ENCODE measurements at regions not wholly inside any gene's neighbourhood (a gene's known extent, or its start where the extent isn't known, plus 50 kb on each side); places are given as distances from the start of the nearest gene placed in this dataset.

DNA sequence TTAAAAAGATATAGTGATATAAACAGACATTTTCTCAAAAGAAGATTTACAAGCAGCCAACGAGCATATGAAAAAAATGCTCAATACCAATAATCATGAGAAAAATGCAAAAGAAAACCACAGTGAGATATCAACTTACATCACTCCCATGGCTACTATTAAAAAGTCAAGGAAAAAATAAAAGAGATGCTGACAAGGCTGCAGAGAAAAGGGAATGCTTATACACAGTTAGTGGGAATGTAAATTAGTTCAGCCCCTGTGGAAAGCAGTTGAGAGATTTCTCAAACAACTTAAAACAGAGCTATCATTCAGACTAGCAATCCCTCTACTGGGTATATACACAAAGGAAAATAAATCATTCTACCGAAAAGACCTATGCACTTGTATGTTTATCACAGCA lies 97.1 kb upstream of the CARD18 start:
- BruUV-seq (replicated peaks) = no TSS peak
- Histone ChIP-seq H3K27me3 (replicated peaks; ENCODE audit: insufficient read depth, low read depth, low read length, poor library complexity) (no peaks in the 10 kb centered on the region), H3K27ac (ENCODE audit: low read depth, low read length, poor library complexity, severe bottlenecking) (no peak overlapping the region), H3K4me3 (ENCODE audit: low read depth, low read length, poor library complexity, severe bottlenecking) (no peak overlapping the region), H3K36me3 (ENCODE audit: insufficient read depth, low read length, poor library complexity, severe bottlenecking) (no peaks in the 10 kb centered on the region), H3K4me1 (ENCODE audit: insufficient read depth, low read length, poor library complexity, severe bottlenecking) (no peaks in the 10 kb centered on the region), H3K9me3 (ENCODE audit: low read depth, low read length, poor library complexity, severe bottlenecking) (no peaks in the 10 kb centered on the region)
- intact Hi-C loops (cut with micrococcal nuclease; ENCODE audit: unreplicated experiment) = no loop called here
- DNase-seq (ENCODE audit: low spot score) = no peak
- ChIA-PET CTCF (no interaction called here), POLR2A (ENCODE audit: low non-redundant PET) (no interaction called here)
- no peak for TF ChIP-seq EZH2 (IDR thresholded peaks at IDR 0.05; ENCODE audit: borderline replicate concordance, low read depth, low read length, poor library complexity, severe bottlenecking)
- no peak for TF ChIP-seq CTCF (conservative IDR thresholded peaks at IDR 0.05; ENCODE audit: low read depth, low read length)

DNA sequence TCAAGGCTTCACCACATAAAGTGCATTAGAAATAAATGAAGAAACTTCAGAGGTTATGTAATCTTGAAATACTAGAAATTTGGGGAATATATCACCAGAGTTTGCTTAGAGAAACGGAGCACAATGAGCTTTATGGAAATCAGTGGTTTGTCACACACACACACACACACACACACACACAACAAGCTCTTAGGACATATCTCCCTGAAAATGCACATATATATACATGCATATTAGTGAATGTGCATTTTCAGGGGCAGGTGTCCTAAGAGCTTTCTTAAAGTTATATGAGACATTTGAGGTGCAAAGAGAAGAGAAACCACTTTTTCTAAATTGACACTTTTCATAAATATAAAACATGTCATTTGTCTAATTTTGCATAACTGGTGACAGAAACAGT lies 93.7 kb upstream of the CARD18 start:
- CTCF ChIA-PET = no interaction called here
- H3K27ac ChIP-seq (ENCODE audit: low read depth, low read length, poor library complexity, severe bottlenecking) = no peak overlapping the region
- BruUV-seq (replicated peaks) = no TSS peak
- no peak overlapping the region for H3K4me3 ChIP-seq (ENCODE audit: low read depth, low read length, poor library complexity, severe bottlenecking)
- H3K27me3 ChIP-seq (replicated peaks; ENCODE audit: insufficient read depth, low read depth, low read length, poor library complexity) = no peaks in the 10 kb centered on the region
- POLR2A ChIA-PET (ENCODE audit: low non-redundant PET) = no interaction called here
- H3K4me1 ChIP-seq (ENCODE audit: insufficient read depth, low read length, poor library complexity, severe bottlenecking) = no peaks in the 10 kb centered on the region
- TF ChIP-seq EZH2 (IDR thresholded peaks at IDR 0.05; ENCODE audit: borderline replicate concordance, low read depth, low read length, poor library complexity, severe bottlenecking) = no peak
- TF ChIP-seq CTCF (conservative IDR thresholded peaks at IDR 0.05; ENCODE audit: low read depth, low read length) = no peak
- no peaks in the 10 kb centered on the region for H3K36me3 ChIP-seq (ENCODE audit: insufficient read depth, low read length, poor library complexity, severe bottlenecking)
- no peak for DNase-seq (ENCODE audit: low spot score)
- intact Hi-C loops (cut with micrococcal nuclease; ENCODE audit: unreplicated experiment) = no loop called here
- H3K9me3 ChIP-seq (ENCODE audit: low read depth, low read length, poor library complexity, severe bottlenecking) = no peaks in the 10 kb centered on the region

GRCh38 chr11:105232021-105232420 lies 92.5 kb upstream of the CARD18 start:
- BruUV-seq (replicated peaks) = no TSS peak
- no peak for DNase-seq (ENCODE audit: low spot score)
- Histone ChIP-seq H3K9me3 (ENCODE audit: low read depth, low read length, poor library complexity, severe bottlenecking) (no peaks in the 10 kb centered on the region), H3K27me3 (replicated peaks; ENCODE audit: insufficient read depth, low read depth, low read length, poor library complexity) (no peaks in the 10 kb centered on the region), H3K36me3 (ENCODE audit: insufficient read depth, low read length, poor library complexity, severe bottlenecking) (no peaks in the 10 kb centered on the region), H3K4me1 (ENCODE audit: insufficient read depth, low read length, poor library complexity, severe bottlenecking) (no peaks in the 10 kb centered on the region), H3K27ac (ENCODE audit: low read depth, low read length, poor library complexity, severe bottlenecking) (no peak overlapping the region), H3K4me3 (ENCODE audit: low read depth, low read length, poor library complexity, severe bottlenecking) (no peak overlapping the region)
- TF ChIP-seq CTCF (conservative IDR thresholded peaks at IDR 0.05; ENCODE audit: low read depth, low read length) (no peak), EZH2 (IDR thresholded peaks at IDR 0.05; ENCODE audit: borderline replicate concordance, low read depth, low read length, poor library complexity, severe bottlenecking) (no peak)
- ChIA-PET CTCF (no interaction called here), POLR2A (ENCODE audit: low non-redundant PET) (no interaction called here)
- intact Hi-C loops (cut with micrococcal nuclease; ENCODE audit: unreplicated experiment) = no loop called here

Measured in A673 (cell line).